ENCODE measurements at regions not wholly inside any gene's neighbourhood (a gene's known extent, or its start where the extent isn't known, plus 50 kb on each side); places are given as distances from the start of the nearest gene placed in this dataset.

- TF ChIP-seq CTCF (IDR thresholded peaks at IDR 0.05) (no peak), POLR2A (IDR thresholded peaks at IDR 0.05) (no peak)
- intact Hi-C loops (cut with DNase I) = no loop called here
- Histone ChIP-seq H3K4me3 (replicated peaks in 1 of 3) (no peak overlapping the region), H3K27ac (no peak overlapping the region), H3K4me1 (peaks cover 10% of the 10 kb centered on the region in 2 donors), H3K36me3 (no peaks in the 10 kb centered on the region), H3K9me3 (no peaks in the 10 kb centered on the region), H3K27me3 (no peaks in the 10 kb centered on the region)
- DNase-seq = no peak
These were observed 1097.1 kb downstream of the FLRT2 start for GRCh38 chr14:86627080-86627479.

- WGBS, 2 donors = 69 to 70% methylated on average over 3 of the region's 3 CpGs
- no peak for DNase-seq
- Histone ChIP-seq H3K9me3 (no peaks in the 10 kb centered on the region), H3K27me3 (no peaks in the 10 kb centered on the region), H3K36me3 (no peaks in the 10 kb centered on the region), H3K4me3 (replicated peaks in 1 of 3) (no peak overlapping the region), H3K4me1 (peaks cover 10% of the 10 kb centered on the region in 2 donors), H3K27ac (no peak overlapping the region)
- intact Hi-C loops (cut with DNase I) = no loop called here
- no peak for TF ChIP-seq POLR2A (IDR thresholded peaks at IDR 0.05)
- no peak for TF ChIP-seq CTCF (IDR thresholded peaks at IDR 0.05)
These were observed 1096.6 kb downstream of the FLRT2 start for GRCh38 chr14:86626530-86626929.

GRCh38 chr14:86625637-86626036 lies 1095.7 kb downstream of the FLRT2 start:
- peak; percentile 33 to 45 for DNase-seq
- intact Hi-C loops (cut with DNase I) = no loop called here
- Histone ChIP-seq H3K4me3 (replicated peaks in 1 of 3) (no peak overlapping the region), H3K9me3 (no peaks in the 10 kb centered on the region), H3K27ac (no peak overlapping the region), H3K27me3 (no peaks in the 10 kb centered on the region), H3K4me1 (peaks cover 10% of the 10 kb centered on the region in 2 donors), H3K36me3 (no peaks in the 10 kb centered on the region)
- TF ChIP-seq POLR2A (IDR thresholded peaks at IDR 0.05) (no peak), CTCF (IDR thresholded peaks at IDR 0.05) (no peak)

- H3K4me3 ChIP-seq (replicated peaks in 1 of 3) = no peak overlapping the region
- 91 to 95% methylated on average over 2 of the region's 2 CpGs for WGBS, 2 donors
- intact Hi-C loops (cut with DNase I) = no loop called here
These were observed 1089.8 kb downstream of the FLRT2 start for GRCh38 chr14:86619726-86620125.

GRCh38 chr14:86613786-86614185 lies 1083.8 kb downstream of the FLRT2 start:
- no peaks in the 10 kb centered on the region for H3K36me3 ChIP-seq
- no peak overlapping the region for H3K4me3 ChIP-seq (replicated peaks in 1 of 3)
- no peak overlapping the region for H3K27ac ChIP-seq
- TF ChIP-seq CTCF (IDR thresholded peaks at IDR 0.05) (no peak), POLR2A (IDR thresholded peaks at IDR 0.05) (no peak)
- no peaks in the 10 kb centered on the region for H3K4me1 ChIP-seq
- 75 to 82% methylated on average over 1 of the region's 1 CpG for WGBS, 2 donors
- no peaks in the 10 kb centered on the region for H3K27me3 ChIP-seq
- no peak for DNase-seq
- H3K9me3 ChIP-seq = no peaks in the 10 kb centered on the region
- intact Hi-C loops (cut with DNase I) = no loop called here

More at GRCh38 chr14:86619726-86620125, 1089.8 kb downstream of the FLRT2 start:
- H3K27me3 ChIP-seq = no peaks in the 10 kb centered on the region
- H3K27ac ChIP-seq = no peak overlapping the region
- no peak for DNase-seq
- no peaks in the 10 kb centered on the region for H3K36me3 ChIP-seq
- H3K9me3 ChIP-seq = no peaks in the 10 kb centered on the region
- TF ChIP-seq CTCF (IDR thresholded peaks at IDR 0.05) (no peak), POLR2A (IDR thresholded peaks at IDR 0.05) (no peak)
- H3K4me1 ChIP-seq = no peaks in the 10 kb centered on the region

Data from thyroid gland (tissue), 4 donors.